Astrocyte of the cerebellum (primary cell): ENCODE measurements at regions not wholly inside any gene's neighbourhood (a gene's known extent, or its start where the extent isn't known, plus 50 kb on each side); places are given as distances from the start of the nearest gene placed in this dataset.
"Not testable (repeated sequence)": the region's sequence is repeated elsewhere in the genome, so short reads cannot be mapped to it uniquely, and the experiment has no call there.

Experiments used
- DNase-seq: peaks from one replicate; pipeline ENCODE4 v3.0.0-alpha.2; 2011; ENCODE audit warnings: low read depth
- H3K4me3 ChIP-seq: 2 replicates; pipeline ENCODE4 v1.5.1; 2011; ENCODE audit warnings: mild to moderate bottlenecking, low read depth, low read length, moderate library complexity
- CTCF ChIP-seq: IDR thresholded peaks from 2 replicates; pipeline ENCODE4 v1.5.1; 2012; ENCODE audit warnings: low read length, low read depth, moderate library complexity, mild to moderate bottlenecking; ENCODE audit errors: missing control alignments
- in situ Hi-C: cut with HindIII; loops from 2 replicates; pipeline ENCODE4 v1.10.0; 2017; ENCODE audit warnings: low sequenced_read_pairs

- H3K4me3 ChIP-seq, in situ Hi-C loops, DNase-seq: not testable (repeated sequence)
Measured at GRCh38 chr17:13659051-13659450, 57.3 kb upstream of the HS3ST3A1 start.

GRCh38 chr17:13665872-13666635 is 64.3 kb upstream of the HS3ST3A1 start:
- no peak for DNase-seq
- no peak overlapping the region for H3K4me3 ChIP-seq
- TF ChIP-seq CTCF: no peak
- in situ Hi-C loops: no loop called here

GRCh38 chr17:13671341-13671740 is 69.6 kb upstream of the HS3ST3A1 start:
- in situ Hi-C loops: no loop called here
- DNase-seq: peak; percentile 27
- no peak for TF ChIP-seq CTCF
- H3K4me3 ChIP-seq: peak overlapping the region; percentile 2

- H3K4me3 ChIP-seq: peak overlapping the region; percentile 2
- TF ChIP-seq CTCF: no peak
- DNase-seq: peak; percentile 83
- in situ Hi-C loops: no loop called here
Measured at GRCh38 chr17:13671771-13672170, 70.0 kb upstream of the HS3ST3A1 start.

- no peak for TF ChIP-seq CTCF
- H3K4me3 ChIP-seq: no peak overlapping the region
- DNase-seq: no peak
- in situ Hi-C loops: no loop called here
Measured at GRCh38 chr17:13678361-13678760, 76.6 kb upstream of the HS3ST3A1 start.

- no peak for TF ChIP-seq CTCF
- in situ Hi-C loops: no loop called here
- no peak overlapping the region for H3K4me3 ChIP-seq
- no peak for DNase-seq
Measured at GRCh38 chr17:13678841-13679240, 77.1 kb upstream of the HS3ST3A1 start.

- no peak overlapping the region for H3K4me3 ChIP-seq
- no peak for DNase-seq
- in situ Hi-C loops: no loop called here
- TF ChIP-seq CTCF: no peak
Measured at GRCh38 chr17:13688716-13689115, 87.0 kb upstream of the HS3ST3A1 start.
